Prostate gland (tissue), 2 donors: ENCODE measurements at regions not wholly inside any gene's neighbourhood (a gene's known extent, or its start where the extent isn't known, plus 50 kb on each side); places are given as distances from the start of the nearest gene placed in this dataset.

Experiments used
- CTCF ChIP-seq, 4 experiments: fragments of 200-600 bp in 2 of 4; fragments of 450-650 bp in 2 of 4; sonication (generic) in 2 of 4; IDR thresholded peaks; 1 replicate in 3 of 4; 2 replicates in 1 of 4; pipeline ENCODE4 v1.5.1; 2016 to 2019; ENCODE audit warnings: antibody characterized with exemption in 4 of 4, mild to moderate bottlenecking in 2 of 4, moderate library complexity in 2 of 4
- POLR2A ChIP-seq: fragments of 450-650 bp; IDR thresholded peaks from one replicate; pipeline ENCODE4 v1.6.1; 2016; ENCODE audit warnings: antibody characterized with exemption, mild to moderate bottlenecking

- no peak for TF ChIP-seq CTCF (IDR thresholded peaks at IDR 0.05)
- TF ChIP-seq POLR2A: no peak
Observed at GRCh38 chr18:77896586-77897252, 647.1 kb downstream of the GALR1 start.
